Activated CD8-positive, alpha-beta memory T cell treated with anti-CD3 and anti-CD28 coated beads, Interleukin-2, amount 50 U/mL, for 48 hours (primary cell): ENCODE measurements at regions not wholly inside any gene's neighbourhood (a gene's known extent, or its start where the extent isn't known, plus 50 kb on each side); places are given as distances from the start of the nearest gene placed in this dataset.
"Not testable (repeated sequence)": the region's sequence is repeated elsewhere in the genome, so short reads cannot be mapped to it uniquely, and the experiment has no call there.

Experiments used
- DNase-seq: peaks from one replicate; pipeline ENCODE4 v3.0.0-alpha.2; 2020

- no peak for DNase-seq
Observed at GRCh38 chr15:26070095-26070532, 207.0 kb upstream of the ATP10A start.

- DNase-seq: no peak
Observed at GRCh38 chr15:26069231-26069641, 206.1 kb upstream of the ATP10A start.

GRCh38 chr15:26066896-26067295 is 203.8 kb upstream of the ATP10A start:
- no peak for DNase-seq

GRCh38 chr15:26065723-26066122 is 202.6 kb upstream of the ATP10A start:
- DNase-seq: no peak

GRCh38 chr15:26061248-26061647 is 198.1 kb upstream of the ATP10A start:
- DNase-seq: no peak

GRCh38 chr15:26056766-26057165 is 193.6 kb upstream of the ATP10A start:
- not testable (repeated sequence) for DNase-seq

DNA sequence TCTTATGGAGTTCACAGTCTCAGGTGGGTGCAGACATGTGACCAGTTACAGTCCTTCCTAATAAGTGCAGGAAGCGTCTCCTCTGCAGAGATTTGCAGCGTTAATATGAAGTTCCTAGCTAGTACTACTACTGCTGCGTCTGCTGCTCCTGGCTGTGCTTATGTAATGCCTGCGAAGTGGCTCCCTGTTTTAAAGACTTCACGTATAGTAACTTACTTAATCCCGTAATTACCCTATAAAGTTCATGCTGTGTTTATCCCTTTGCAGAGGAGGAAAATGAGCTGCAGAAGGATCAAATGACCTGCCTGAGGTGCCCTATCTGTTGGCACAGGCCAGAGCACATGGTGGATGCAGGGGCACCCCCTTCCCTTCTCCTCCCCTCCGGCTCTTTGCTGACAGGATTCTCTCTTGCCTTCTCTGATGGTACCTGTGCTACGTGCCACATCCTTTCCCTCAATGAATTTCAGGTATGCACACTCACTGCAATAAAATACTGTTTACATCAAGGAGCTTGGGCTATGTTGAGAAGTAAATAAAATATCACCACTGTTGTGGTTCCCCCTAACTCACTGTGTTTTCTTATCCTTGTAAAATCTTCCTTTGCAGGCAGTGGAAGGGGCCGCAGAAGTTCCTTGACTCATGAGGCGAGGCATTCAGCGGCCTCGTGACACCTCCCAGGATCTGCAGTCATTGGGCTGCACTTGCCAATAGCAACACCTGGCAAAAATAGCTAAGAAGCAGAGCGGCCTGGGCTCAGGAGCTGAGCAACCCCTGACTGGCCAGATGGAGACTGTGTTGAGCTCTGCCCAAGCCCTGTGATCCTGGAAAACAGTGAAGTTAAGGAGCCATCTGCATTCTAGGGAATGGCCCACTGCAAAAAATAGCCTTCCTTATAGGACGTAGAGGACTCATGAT is 188.9 kb upstream of the ATP10A start:
- DNase-seq: no peak

DNA sequence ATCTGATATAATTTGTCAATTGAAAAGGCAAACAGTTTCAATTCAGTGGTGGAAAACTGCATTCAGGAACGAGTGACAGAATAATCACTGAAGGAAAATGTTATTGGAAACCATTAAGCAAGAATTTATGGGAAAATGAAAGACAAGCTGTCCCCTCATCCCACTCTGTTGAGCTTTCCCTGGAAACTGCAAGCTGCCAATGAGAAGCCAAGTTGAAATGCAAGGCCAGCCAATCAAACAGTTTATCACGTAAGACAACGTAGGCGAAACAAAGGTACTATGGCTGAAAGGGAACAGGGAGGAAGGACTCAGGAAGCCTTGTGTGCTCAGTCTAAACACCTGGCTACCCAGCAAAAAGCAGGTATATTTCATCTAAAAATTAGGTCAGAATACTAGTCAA is 187.9 kb upstream of the ATP10A start:
- no peak for DNase-seq

- DNase-seq: no peak
Observed at GRCh38 chr15:26049900-26050657, 187.0 kb upstream of the ATP10A start.

DNA sequence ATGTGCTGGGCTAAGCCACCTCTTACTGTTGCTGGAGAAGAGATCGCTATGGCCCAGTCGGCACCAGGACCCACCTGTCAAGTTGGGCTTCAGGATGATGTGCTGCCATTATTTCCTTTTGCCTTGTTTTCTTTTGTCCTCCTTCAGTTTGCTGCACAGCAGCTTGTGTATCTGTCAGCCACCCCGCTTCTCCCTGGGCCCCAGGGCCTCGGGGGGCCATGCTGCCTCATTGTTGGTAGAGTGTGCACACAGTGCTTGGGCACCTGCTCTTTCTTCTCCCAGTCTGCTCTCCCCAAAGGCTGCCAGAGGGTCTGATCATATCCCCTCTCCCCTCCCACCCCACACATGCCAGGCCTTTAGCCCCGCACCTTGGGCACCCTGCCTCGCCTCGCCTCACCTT is 185.5 kb upstream of the ATP10A start:
- no peak for DNase-seq

DNA sequence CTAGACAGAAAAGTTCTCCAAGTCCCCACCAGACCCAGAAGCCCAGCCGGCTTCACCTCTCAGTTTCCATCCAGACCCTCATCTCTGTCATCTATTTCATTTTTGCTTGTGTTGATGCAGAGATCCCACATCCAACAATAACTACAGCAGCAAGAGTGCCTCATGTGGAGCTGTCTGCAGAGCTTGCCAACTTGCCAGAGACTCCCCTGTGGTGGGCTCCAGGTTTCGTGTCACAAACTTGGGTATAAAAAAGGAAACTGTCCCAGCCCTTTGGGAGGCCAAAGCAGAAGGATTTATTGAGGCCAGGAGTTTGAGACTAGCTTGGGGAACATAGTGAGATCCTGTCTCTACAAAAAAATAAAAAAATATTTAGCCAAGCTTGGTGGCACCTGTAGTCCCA is 182.4 kb upstream of the ATP10A start:
- no peak for DNase-seq

- DNase-seq: no peak
Observed at GRCh38 chr15:26043018-26043417, 179.9 kb upstream of the ATP10A start.

DNA sequence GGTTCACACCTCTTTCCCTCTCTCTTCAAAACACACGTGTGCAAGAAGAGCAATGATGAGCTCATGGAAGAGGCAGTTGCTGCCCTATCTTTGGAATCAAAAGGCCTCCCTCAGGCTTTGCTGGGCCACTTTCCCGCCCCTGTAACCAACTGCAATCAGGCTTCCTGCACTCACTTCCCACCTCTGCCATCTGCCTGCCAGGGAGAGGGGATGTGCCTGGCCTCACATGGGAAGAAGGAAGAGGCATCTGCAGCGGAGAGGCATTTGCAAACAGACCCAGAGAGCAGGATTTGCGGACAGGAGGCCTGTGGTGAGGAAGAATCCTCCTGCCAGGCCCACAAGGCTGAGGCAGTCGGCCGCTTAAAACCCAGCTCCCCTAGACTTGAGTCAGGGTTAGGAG is 175.6 kb upstream of the ATP10A start:
- DNase-seq: no peak

GRCh38 chr15:26037369-26037768 is 174.2 kb upstream of the ATP10A start:
- no peak for DNase-seq

DNA sequence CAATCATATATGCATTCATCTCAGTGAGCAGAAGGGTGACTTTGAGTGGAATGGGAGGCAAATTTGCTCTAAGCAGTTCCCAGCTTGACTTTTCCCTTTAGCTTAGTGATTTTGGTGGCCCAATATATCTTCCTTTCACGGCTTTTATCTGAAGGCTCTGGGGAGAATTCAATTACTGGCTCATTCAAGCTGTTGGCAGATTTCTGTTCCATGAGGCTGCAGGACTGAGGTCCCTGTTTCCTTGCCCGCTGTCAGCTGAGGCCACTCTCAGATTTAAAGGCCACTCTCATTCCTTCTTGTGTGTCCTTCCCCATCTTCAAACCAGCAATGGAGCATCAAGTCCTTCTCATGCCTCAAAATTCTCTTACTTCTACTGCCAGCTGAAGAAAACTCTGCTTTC is 170.4 kb upstream of the ATP10A start:
- DNase-seq: no peak

DNA sequence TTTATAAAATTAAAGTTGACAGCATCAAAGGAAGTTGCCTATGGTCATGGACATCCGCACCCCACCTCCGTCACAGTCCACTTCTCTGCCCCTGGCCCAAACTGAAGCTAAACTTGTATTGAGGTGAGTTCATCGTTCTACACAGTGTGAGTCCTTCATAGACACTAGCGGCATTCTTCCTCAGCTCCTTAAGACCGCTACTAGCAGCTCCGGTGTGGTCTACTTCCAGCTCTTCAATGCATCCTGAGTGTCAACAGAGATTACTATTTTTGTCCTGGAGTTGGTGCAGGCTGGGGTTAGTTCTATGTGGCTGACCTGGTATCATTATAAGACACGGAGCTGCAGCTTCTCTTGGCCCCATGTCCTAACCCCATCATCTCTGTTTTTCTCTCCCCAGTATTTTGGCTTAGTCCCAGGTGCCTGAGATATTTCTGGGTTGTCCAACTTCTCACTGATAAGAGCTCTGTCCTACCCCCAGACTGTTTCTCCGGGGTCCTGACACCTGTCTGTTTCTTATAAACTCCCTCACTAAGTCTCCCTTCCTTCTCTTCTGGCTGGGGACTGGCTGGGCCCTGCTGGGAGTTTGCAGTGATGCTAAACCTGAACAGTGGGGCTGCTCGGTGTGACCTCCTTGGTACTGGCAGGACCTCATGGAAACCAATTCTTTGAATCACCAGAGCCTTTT is 169.2 kb upstream of the ATP10A start:
- no peak for DNase-seq

- DNase-seq: not testable (repeated sequence)
Observed at GRCh38 chr15:26029586-26029985, 166.5 kb upstream of the ATP10A start.

GRCh38 chr15:26029146-26029545 is 166.0 kb upstream of the ATP10A start:
- DNase-seq: no peak

- no peak for DNase-seq
Observed at GRCh38 chr15:26028086-26028740, 165.1 kb upstream of the ATP10A start.

GRCh38 chr15:26026671-26027070 is 163.5 kb upstream of the ATP10A start:
- DNase-seq: not testable (repeated sequence)

DNA sequence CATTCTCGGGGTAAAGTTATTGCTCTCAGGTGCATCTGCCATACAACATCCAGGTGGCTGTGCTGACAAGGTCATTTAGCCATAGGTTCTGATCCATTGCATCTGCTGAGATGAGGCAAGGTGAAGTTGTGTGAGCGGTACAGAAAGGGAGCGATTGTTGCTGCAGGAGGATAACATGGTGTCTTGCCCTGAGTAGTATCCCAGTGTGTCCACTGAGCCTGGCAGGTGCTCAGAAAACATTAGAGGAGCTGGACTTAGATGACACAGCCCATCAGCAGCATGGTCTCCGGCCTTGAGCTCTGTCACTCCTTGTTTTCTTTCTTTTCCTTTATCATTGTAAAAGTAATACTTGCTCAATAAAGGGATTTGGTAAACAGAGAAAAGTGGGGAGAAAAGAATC is 161.1 kb upstream of the ATP10A start:
- no peak for DNase-seq

- DNase-seq: no peak
Observed at GRCh38 chr15:26023691-26024090, 160.6 kb upstream of the ATP10A start.

DNA sequence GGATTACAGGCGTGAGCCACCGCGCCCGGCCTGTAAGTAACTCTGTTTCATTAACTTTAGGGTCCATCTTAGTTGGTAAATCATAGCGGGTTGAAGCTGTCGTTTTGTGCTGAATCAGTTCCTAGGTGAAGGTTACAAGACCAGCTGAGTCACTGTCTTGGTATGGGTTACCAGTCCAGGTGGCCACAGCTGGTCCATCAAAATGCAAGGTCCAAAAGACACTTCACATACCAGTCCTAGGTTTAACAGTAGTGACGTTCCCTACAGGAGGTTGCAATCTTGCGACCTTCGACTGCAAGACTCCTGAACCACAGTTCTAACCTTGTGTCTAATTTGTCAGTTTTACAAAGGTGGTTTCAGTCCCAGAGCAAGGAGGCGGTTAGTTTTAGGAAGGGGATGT is 160.1 kb upstream of the ATP10A start:
- DNase-seq: no peak
